Neural crest cell (in vitro differentiated cells): ENCODE measurements at regions not wholly inside any gene's neighbourhood (a gene's known extent, or its start where the extent isn't known, plus 50 kb on each side); places are given as distances from the start of the nearest gene placed in this dataset.

ENCODE experiments used
- DNase-seq: peaks from one replicate; pipeline ENCODE4 v3.0.0; 2021; ENCODE audit warnings: low read depth, mixed read lengths, low spot score
- H3K27ac Mint-ChIP-seq: one replicate; pipeline ENCODE4 v1.8.0; 2021; ENCODE audit warnings: mild to moderate bottlenecking, mixed read lengths; ENCODE audit not compliant: unreplicated experiment
- H3K27me3 Mint-ChIP-seq: 2 replicates; pipeline ENCODE4 v1.8.0; 2021; ENCODE audit warnings: low read depth, mild to moderate bottlenecking, mixed read lengths
- H3K36me3 Mint-ChIP-seq: 2 replicates; pipeline ENCODE4 v1.8.0; 2021; ENCODE audit warnings: low read depth, mild to moderate bottlenecking, mixed read lengths
- H3K4me1 Mint-ChIP-seq: 2 replicates; pipeline ENCODE4 v1.8.0; 2021; ENCODE audit warnings: mixed read lengths
- H3K4me3 Mint-ChIP-seq: one replicate; pipeline ENCODE4 v1.8.0; 2021; ENCODE audit warnings: mild to moderate bottlenecking, mixed read lengths
- H3K9me3 Mint-ChIP-seq: 2 replicates; pipeline ENCODE4 v1.8.0; 2021; ENCODE audit warnings: mixed read lengths
- CTCF ChIP-seq: fragments of 200-600 bp; sonication (generic); conservative IDR thresholded peaks from 2 replicates; pipeline ENCODE4 v1.5.0; 2021; ENCODE audit warnings: antibody characterized with exemption, mild to moderate bottlenecking

GRCh38 chr3:127097481-127097880, 95.5 kb upstream of the PRR23E start:
- H3K9me3 Mint-ChIP-seq = peaks cover 5% of the 10 kb centered on the region
- H3K27me3 Mint-ChIP-seq = no peaks in the 10 kb centered on the region
- DNase-seq = no peak
- H3K36me3 Mint-ChIP-seq = no peaks in the 10 kb centered on the region
- no peak for TF ChIP-seq CTCF
- no peak overlapping the region for H3K27ac Mint-ChIP-seq
- H3K4me1 Mint-ChIP-seq = peaks cover 8% of the 10 kb centered on the region
- no peak overlapping the region for H3K4me3 Mint-ChIP-seq

- Mint-ChIP-seq H3K36me3 (no peaks in the 10 kb centered on the region), H3K27ac (no peak overlapping the region), H3K4me1 (no peaks in the 10 kb centered on the region), H3K9me3 (peaks cover 5% of the 10 kb centered on the region), H3K4me3 (no peak overlapping the region), H3K27me3 (no peaks in the 10 kb centered on the region)
- no peak for TF ChIP-seq CTCF
- DNase-seq = no peak
These were observed 92.9 kb upstream of the PRR23E start for GRCh38 chr3:127099982-127100381.

GRCh38 chr3:127100459-127101410, 92.2 kb upstream of the PRR23E start:
- Mint-ChIP-seq H3K4me1 (no peaks in the 10 kb centered on the region), H3K36me3 (no peaks in the 10 kb centered on the region), H3K27ac (no peak overlapping the region), H3K27me3 (no peaks in the 10 kb centered on the region), H3K9me3 (no peaks in the 10 kb centered on the region), H3K4me3 (no peak overlapping the region)
- TF ChIP-seq CTCF = no peak
- DNase-seq = no peak

GRCh38 chr3:127101411-127102187, 91.3 kb upstream of the PRR23E start:
- no peaks in the 10 kb centered on the region for H3K36me3 Mint-ChIP-seq
- no peaks in the 10 kb centered on the region for H3K9me3 Mint-ChIP-seq
- H3K27me3 Mint-ChIP-seq = no peaks in the 10 kb centered on the region
- no peaks in the 10 kb centered on the region for H3K4me1 Mint-ChIP-seq
- DNase-seq = no peak
- no peak overlapping the region for H3K4me3 Mint-ChIP-seq
- no peak overlapping the region for H3K27ac Mint-ChIP-seq
- TF ChIP-seq CTCF = no peak

GRCh38 chr3:127102188-127102520, 90.8 kb upstream of the PRR23E start:
- no peak for DNase-seq
- Mint-ChIP-seq H3K4me1 (no peaks in the 10 kb centered on the region), H3K36me3 (no peaks in the 10 kb centered on the region), H3K4me3 (no peak overlapping the region), H3K9me3 (no peaks in the 10 kb centered on the region), H3K27me3 (no peaks in the 10 kb centered on the region), H3K27ac (no peak overlapping the region)
- no peak for TF ChIP-seq CTCF
